ENCODE measurements at regions not wholly inside any gene's neighbourhood (a gene's known extent, or its start where the extent isn't known, plus 50 kb on each side); places are given as distances from the start of the nearest gene placed in this dataset.

DNA sequence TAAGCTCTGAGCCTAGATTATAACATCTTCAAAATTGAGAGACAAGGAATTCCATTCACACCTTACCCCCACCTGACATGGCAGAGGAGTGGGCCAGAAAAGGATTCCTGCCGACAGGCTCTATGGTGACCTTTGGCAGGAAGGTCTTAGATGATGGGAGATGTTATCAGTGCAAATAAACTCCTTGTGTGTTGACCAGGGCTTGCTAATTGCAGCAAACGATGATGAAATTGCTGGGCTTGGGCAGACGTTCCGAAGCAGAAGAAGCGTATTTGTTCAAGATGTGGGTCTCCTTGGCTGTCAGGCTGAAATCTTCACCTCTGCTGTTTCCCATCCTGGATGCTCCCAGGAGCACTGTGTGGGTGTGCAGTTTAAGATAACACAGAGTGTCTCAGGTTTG, 183.7 kb upstream of the CADM1 start:
- no peak for DNase-seq (ENCODE audit: low spot score)
- Histone ChIP-seq H3K9ac (ENCODE audit: low read depth in 1 of 2, low read length in 2 of 2) (no peak overlapping the region), H3K27ac (ENCODE audit: low read depth in 1 of 2, low read length in 2 of 2) (no peak overlapping the region), H3K27me3 (ENCODE audit: control insufficient read depth in 4 of 4, insufficient read depth in 4 of 4, low read length in 3 of 4) (peaks cover 0 to 3% (median under 1%) of the 10 kb centered on the region in 4 donors), H3K9me3 (ENCODE audit: control insufficient read depth in 4 of 4, low read length in 3 of 4) (no peaks in the 10 kb centered on the region), H3K4me3 (ENCODE audit: low read depth in 1 of 3, low read length in 3 of 3) (no peak overlapping the region), H3K36me3 (ENCODE audit: control insufficient read depth in 4 of 4, insufficient read depth in 3 of 4, low read depth in 1 of 4, low read length in 3 of 4) (no peaks in the 10 kb centered on the region), H3K4me1 (ENCODE audit: control insufficient read depth in 4 of 4, insufficient read depth in 4 of 4, low read length in 3 of 4) (no peaks in the 10 kb centered on the region)
- TF ChIP-seq EGR1 (IDR thresholded peaks at IDR 0.05; ENCODE audit: low read depth in 2 of 2) (no peak), RAD21 (IDR thresholded peaks at IDR 0.05) (no peak), YY1 (IDR thresholded peaks at IDR 0.05) (no peak), GABPA (IDR thresholded peaks at IDR 0.05 in 1 of 2, conservative IDR thresholded peaks at IDR 0.05 in 1 of 2) (no peak), JUND (IDR thresholded peaks at IDR 0.05) (no peak), FOXA1 (IDR thresholded peaks at IDR 0.05) (no peak)
- TF ChIP-seq, protein P1, sequence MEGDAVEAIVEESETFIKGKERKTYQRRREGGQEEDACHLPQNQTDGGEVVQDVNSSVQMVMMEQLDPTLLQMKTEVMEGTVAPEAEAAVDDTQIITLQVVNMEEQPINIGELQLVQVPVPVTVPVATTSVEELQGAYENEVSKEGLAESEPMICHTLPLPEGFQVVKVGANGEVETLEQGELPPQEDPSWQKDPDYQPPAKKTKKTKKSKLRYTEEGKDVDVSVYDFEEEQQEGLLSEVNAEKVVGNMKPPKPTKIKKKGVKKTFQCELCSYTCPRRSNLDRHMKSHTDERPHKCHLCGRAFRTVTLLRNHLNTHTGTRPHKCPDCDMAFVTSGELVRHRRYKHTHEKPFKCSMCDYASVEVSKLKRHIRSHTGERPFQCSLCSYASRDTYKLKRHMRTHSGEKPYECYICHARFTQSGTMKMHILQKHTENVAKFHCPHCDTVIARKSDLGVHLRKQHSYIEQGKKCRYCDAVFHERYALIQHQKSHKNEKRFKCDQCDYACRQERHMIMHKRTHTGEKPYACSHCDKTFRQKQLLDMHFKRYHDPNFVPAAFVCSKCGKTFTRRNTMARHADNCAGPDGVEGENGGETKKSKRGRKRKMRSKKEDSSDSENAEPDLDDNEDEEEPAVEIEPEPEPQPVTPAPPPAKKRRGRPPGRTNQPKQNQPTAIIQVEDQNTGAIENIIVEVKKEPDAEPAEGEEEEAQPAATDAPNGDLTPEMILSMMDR (IDR thresholded peaks at IDR 0.05; ENCODE audit: low read depth, low read length, missing input control): no peak
- WGBS: 31% methylated on average over 5 of the region's 5 CpGs

DNA sequence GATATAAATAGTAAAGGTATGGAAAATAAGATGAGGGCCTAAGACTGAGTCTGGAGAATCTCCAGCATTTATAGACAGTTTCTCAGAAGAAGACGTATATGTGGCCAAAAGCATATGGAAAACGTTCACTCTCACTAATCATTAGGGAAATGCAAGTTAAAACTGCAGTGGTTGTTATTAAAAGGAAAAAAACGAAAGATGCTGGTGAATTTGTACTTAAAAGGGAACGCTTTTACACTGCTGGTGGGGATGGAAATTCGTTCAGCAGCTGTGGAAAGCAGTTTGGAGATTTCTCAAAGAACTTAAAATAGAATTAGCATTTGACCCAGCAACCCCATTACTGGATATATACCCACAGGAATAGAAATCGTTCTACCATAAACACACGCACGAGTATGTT, 180.5 kb upstream of the CADM1 start:
- H3K9ac ChIP-seq (ENCODE audit: low read depth in 1 of 2, low read length in 2 of 2): no peak overlapping the region
- peaks cover 0 to 3% (median 0%) of the 10 kb centered on the region in 4 donors for H3K27me3 ChIP-seq (ENCODE audit: control insufficient read depth in 4 of 4, insufficient read depth in 4 of 4, low read length in 3 of 4)
- no peaks in the 10 kb centered on the region for H3K36me3 ChIP-seq (ENCODE audit: control insufficient read depth in 4 of 4, insufficient read depth in 3 of 4, low read depth in 1 of 4, low read length in 3 of 4)
- no peaks in the 10 kb centered on the region for H3K9me3 ChIP-seq (ENCODE audit: control insufficient read depth in 4 of 4, low read length in 3 of 4)
- no peaks in the 10 kb centered on the region for H3K4me1 ChIP-seq (ENCODE audit: control insufficient read depth in 4 of 4, insufficient read depth in 4 of 4, low read length in 3 of 4)
- no peak for DNase-seq (ENCODE audit: low spot score)
- H3K27ac ChIP-seq (ENCODE audit: low read depth in 1 of 2, low read length in 2 of 2): no peak overlapping the region
- H3K4me3 ChIP-seq (ENCODE audit: low read depth in 1 of 3, low read length in 3 of 3): no peak overlapping the region
- TF ChIP-seq YY1 (IDR thresholded peaks at IDR 0.05) (no peak), JUND (IDR thresholded peaks at IDR 0.05) (no peak)
- TF ChIP-seq, protein P2, sequence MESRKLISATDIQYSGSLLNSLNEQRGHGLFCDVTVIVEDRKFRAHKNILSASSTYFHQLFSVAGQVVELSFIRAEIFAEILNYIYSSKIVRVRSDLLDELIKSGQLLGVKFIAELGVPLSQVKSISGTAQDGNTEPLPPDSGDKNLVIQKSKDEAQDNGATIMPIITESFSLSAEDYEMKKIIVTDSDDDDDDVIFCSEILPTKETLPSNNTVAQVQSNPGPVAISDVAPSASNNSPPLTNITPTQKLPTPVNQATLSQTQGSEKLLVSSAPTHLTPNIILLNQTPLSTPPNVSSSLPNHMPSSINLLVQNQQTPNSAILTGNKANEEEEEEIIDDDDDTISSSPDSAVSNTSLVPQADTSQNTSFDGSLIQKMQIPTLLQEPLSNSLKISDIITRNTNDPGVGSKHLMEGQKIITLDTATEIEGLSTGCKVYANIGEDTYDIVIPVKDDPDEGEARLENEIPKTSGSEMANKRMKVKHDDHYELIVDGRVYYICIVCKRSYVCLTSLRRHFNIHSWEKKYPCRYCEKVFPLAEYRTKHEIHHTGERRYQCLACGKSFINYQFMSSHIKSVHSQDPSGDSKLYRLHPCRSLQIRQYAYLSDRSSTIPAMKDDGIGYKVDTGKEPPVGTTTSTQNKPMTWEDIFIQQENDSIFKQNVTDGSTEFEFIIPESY (IDR thresholded peaks at IDR 0.05): no peak
- TF ChIP-seq, protein P1 (IDR thresholded peaks at IDR 0.05; ENCODE audit: low read depth, low read length, missing input control): no peak
- 71% methylated on average over 8 of the region's 8 CpGs for WGBS

DNA sequence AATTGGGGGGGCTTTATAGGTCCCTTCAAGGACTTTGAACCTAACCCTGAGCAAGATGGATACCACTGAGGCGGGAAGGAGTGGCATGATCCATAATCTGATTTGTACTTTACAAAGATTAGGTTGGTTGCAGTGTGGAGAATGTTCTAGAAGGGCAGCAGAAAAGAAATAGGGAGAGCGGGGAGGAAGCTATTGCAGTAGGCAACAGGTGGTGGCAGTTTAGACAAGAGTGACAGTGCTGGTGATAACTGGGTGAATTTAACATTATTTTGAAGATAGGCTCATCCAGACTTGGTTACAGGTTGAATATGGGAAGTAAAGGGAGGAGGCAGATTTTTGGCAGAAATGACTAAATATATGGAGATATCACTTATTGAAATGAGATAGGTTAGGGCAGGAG, 179.9 kb upstream of the CADM1 start:
- TF ChIP-seq HNF4A (conservative IDR thresholded peaks at IDR 0.05) (no peak), FOXA2 (IDR thresholded peaks at IDR 0.05) (no peak), RXRA (IDR thresholded peaks at IDR 0.05) (no peak), EGR1 (IDR thresholded peaks at IDR 0.05; ENCODE audit: low read depth in 2 of 2) (no peak), HNF4G (IDR thresholded peaks at IDR 0.05) (no peak), JUND (IDR thresholded peaks at IDR 0.05) (no peak), NR2F2 (IDR thresholded peaks at IDR 0.05) (no peak)
- TF ChIP-seq, protein P2 (IDR thresholded peaks at IDR 0.05): no peak
- TF ChIP-seq, protein P3, sequence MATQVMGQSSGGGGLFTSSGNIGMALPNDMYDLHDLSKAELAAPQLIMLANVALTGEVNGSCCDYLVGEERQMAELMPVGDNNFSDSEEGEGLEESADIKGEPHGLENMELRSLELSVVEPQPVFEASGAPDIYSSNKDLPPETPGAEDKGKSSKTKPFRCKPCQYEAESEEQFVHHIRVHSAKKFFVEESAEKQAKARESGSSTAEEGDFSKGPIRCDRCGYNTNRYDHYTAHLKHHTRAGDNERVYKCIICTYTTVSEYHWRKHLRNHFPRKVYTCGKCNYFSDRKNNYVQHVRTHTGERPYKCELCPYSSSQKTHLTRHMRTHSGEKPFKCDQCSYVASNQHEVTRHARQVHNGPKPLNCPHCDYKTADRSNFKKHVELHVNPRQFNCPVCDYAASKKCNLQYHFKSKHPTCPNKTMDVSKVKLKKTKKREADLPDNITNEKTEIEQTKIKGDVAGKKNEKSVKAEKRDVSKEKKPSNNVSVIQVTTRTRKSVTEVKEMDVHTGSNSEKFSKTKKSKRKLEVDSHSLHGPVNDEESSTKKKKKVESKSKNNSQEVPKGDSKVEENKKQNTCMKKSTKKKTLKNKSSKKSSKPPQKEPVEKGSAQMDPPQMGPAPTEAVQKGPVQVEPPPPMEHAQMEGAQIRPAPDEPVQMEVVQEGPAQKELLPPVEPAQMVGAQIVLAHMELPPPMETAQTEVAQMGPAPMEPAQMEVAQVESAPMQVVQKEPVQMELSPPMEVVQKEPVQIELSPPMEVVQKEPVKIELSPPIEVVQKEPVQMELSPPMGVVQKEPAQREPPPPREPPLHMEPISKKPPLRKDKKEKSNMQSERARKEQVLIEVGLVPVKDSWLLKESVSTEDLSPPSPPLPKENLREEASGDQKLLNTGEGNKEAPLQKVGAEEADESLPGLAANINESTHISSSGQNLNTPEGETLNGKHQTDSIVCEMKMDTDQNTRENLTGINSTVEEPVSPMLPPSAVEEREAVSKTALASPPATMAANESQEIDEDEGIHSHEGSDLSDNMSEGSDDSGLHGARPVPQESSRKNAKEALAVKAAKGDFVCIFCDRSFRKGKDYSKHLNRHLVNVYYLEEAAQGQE (IDR thresholded peaks at IDR 0.05): no peak
- TF ChIP-seq, protein P4, sequence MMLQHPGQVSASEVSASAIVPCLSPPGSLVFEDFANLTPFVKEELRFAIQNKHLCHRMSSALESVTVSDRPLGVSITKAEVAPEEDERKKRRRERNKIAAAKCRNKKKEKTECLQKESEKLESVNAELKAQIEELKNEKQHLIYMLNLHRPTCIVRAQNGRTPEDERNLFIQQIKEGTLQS (IDR thresholded peaks at IDR 0.05): no peak
- Histone ChIP-seq H3K9ac (ENCODE audit: low read depth in 1 of 2, low read length in 2 of 2) (no peak overlapping the region), H3K4me3 (ENCODE audit: low read depth in 1 of 3, low read length in 3 of 3) (no peak overlapping the region), H3K9me3 (ENCODE audit: control insufficient read depth in 4 of 4, low read length in 3 of 4) (no peaks in the 10 kb centered on the region), H3K27me3 (ENCODE audit: control insufficient read depth in 4 of 4, insufficient read depth in 4 of 4, low read length in 3 of 4) (no peaks in the 10 kb centered on the region), H3K27ac (ENCODE audit: low read depth in 1 of 2, low read length in 2 of 2) (no peak overlapping the region), H3K4me1 (ENCODE audit: control insufficient read depth in 4 of 4, insufficient read depth in 4 of 4, low read length in 3 of 4) (no peaks in the 10 kb centered on the region), H3K36me3 (ENCODE audit: control insufficient read depth in 4 of 4, insufficient read depth in 3 of 4, low read depth in 1 of 4, low read length in 3 of 4) (no peaks in the 10 kb centered on the region)
- no peak for DNase-seq (ENCODE audit: low spot score)
- WGBS: 92% methylated on average over 2 of the region's 2 CpGs
